PFSK-1 (cell line): ENCODE measurements at regions not wholly inside any gene's neighbourhood (a gene's known extent, or its start where the extent isn't known, plus 50 kb on each side); places are given as distances from the start of the nearest gene placed in this dataset.

Experiments used
- FOXP2 ChIP-seq: optimal IDR thresholded peaks from 2 replicates; pipeline ENCODE3; 2011; ENCODE audit warnings: borderline replicate concordance, control low read depth, inconsistent platforms; ENCODE audit not compliant: insufficient read depth; ENCODE audit errors: extremely low read length, extremely low read depth
- POLR2AphosphoS5 ChIP-seq: IDR thresholded peaks from 2 replicates; pipeline ENCODE4 v1.6.1; 2012; ENCODE audit warnings: low read depth, mild to moderate bottlenecking, control low read depth, low read length, moderate library complexity
- REST ChIP-seq, 2 experiments: IDR thresholded peaks; 2 replicates each; pipeline versions ENCODE4 v1.6.1 to v1.8.0; 2011 to 2012; ENCODE audit warnings: low read depth in 2 of 2, low read length in 2 of 2, control low read depth in 1 of 2, inconsistent platforms in 1 of 2, mild to moderate bottlenecking in 1 of 2, moderate library complexity in 1 of 2; ENCODE audit not compliant: insufficient read depth in 1 of 2
- SIN3A ChIP-seq: IDR thresholded peaks from 2 replicates; pipeline ENCODE4 v1.6.1; 2012; ENCODE audit warnings: mild to moderate bottlenecking, low read length, moderate library complexity, borderline replicate concordance; ENCODE audit not compliant: insufficient read depth
- TAF1 ChIP-seq: IDR thresholded peaks from 2 replicates; pipeline ENCODE4 v1.6.1; 2012; ENCODE audit warnings: low read length, control low read depth, borderline replicate concordance; ENCODE audit not compliant: insufficient read depth

GRCh38 chr6:21802175-21802822, 208.7 kb downstream of the SOX4 start:
- TF ChIP-seq TAF1 (no peak), REST (IDR thresholded peaks at IDR 0.05; ENCODE audit: insufficient read depth in 1 of 2, low read depth in 2 of 2, low read length in 2 of 2) (no peak), FOXP2 (no peak), SIN3A (no peak), POLR2AphosphoS5 (no peak)

- no peak for TF ChIP-seq TAF1
- TF ChIP-seq FOXP2, result no peak
- TF ChIP-seq REST (IDR thresholded peaks at IDR 0.05; ENCODE audit: insufficient read depth in 1 of 2, low read depth in 2 of 2, low read length in 2 of 2), result no peak
- no peak for TF ChIP-seq POLR2AphosphoS5
- TF ChIP-seq SIN3A, result no peak
Measured at GRCh38 chr6:21804941-21805610, 211.5 kb downstream of the SOX4 start.

- TF ChIP-seq POLR2AphosphoS5 (no peak), FOXP2 (no peak), REST (IDR thresholded peaks at IDR 0.05; ENCODE audit: insufficient read depth in 1 of 2, low read depth in 2 of 2, low read length in 2 of 2) (no peak), TAF1 (no peak), SIN3A (no peak)
Measured at GRCh38 chr6:21807299-21808044, 213.9 kb downstream of the SOX4 start.

GRCh38 chr6:21808045-21808470, 214.5 kb downstream of the SOX4 start:
- TF ChIP-seq POLR2AphosphoS5 (no peak), TAF1 (no peak), SIN3A (0 out of 2 replicates have a peak, but pooled peaks have one; percentile 30), FOXP2 (no peak), REST (IDR thresholded peaks at IDR 0.05; ENCODE audit: insufficient read depth in 1 of 2, low read depth in 2 of 2, low read length in 2 of 2) (0 out of 4 replicates have a peak, but pooled peaks of 1 of the 2 experiments have one; percentile 9)
